T1000 (cell line): ENCODE measurements at regions not wholly inside any gene's neighbourhood (a gene's known extent, or its start where the extent isn't known, plus 50 kb on each side); places are given as distances from the start of the nearest gene placed in this dataset.
"Not testable (repeated sequence)": the region's sequence is repeated elsewhere in the genome, so short reads cannot be mapped to it uniquely, and the experiment has no call there.

ENCODE experiments used
- DNase-seq: peaks from one replicate; lab custom pipeline; 2025; ENCODE audit warnings: mixed read lengths; lab: John Stamatoyannopoulos, UW

GRCh38 chr9:21597284-21597683 lies 115.2 kb upstream of the IFNE start:
- no peak for DNase-seq

- no peak for DNase-seq
Observed at GRCh38 chr9:21598749-21599148, 116.6 kb upstream of the IFNE start.

- DNase-seq = no peak
Observed at GRCh38 chr9:21605489-21605931, 123.4 kb upstream of the IFNE start.

GRCh38 chr9:21607576-21607975 lies 125.5 kb upstream of the IFNE start:
- DNase-seq = no peak

- DNase-seq = no peak
Observed at GRCh38 chr9:21608200-21608599, 126.1 kb upstream of the IFNE start.

- no peak for DNase-seq
Observed at GRCh38 chr9:21609506-21609905, 127.4 kb upstream of the IFNE start.

GRCh38 chr9:21611891-21612290 lies 129.8 kb upstream of the IFNE start:
- DNase-seq = no peak

- no peak for DNase-seq
Observed at GRCh38 chr9:21615018-21615417, 132.9 kb upstream of the IFNE start.

GRCh38 chr9:21615446-21615845 lies 133.3 kb upstream of the IFNE start:
- DNase-seq = no peak

- DNase-seq = peak; percentile 4
Observed at GRCh38 chr9:21616082-21616778, 134.1 kb upstream of the IFNE start.

- no peak for DNase-seq
Observed at GRCh38 chr9:21624675-21625644, 142.8 kb upstream of the IFNE start.

GRCh38 chr9:21626493-21626892 lies 144.4 kb upstream of the IFNE start:
- no peak for DNase-seq

- not testable (repeated sequence) for DNase-seq
Observed at GRCh38 chr9:21628954-21629353, 146.8 kb upstream of the IFNE start.

GRCh38 chr9:21634951-21635350 lies 152.8 kb upstream of the IFNE start:
- DNase-seq = no peak

GRCh38 chr9:21638104-21638503 lies 156.0 kb upstream of the IFNE start:
- DNase-seq = no peak

GRCh38 chr9:21653091-21653490 lies 149.3 kb upstream of the MTAP start:
- DNase-seq = no peak

- DNase-seq = no peak
Observed at GRCh38 chr9:21653589-21653988, 148.8 kb upstream of the MTAP start.

- DNase-seq = no peak
Observed at GRCh38 chr9:21656776-21657674, 145.4 kb upstream of the MTAP start.

GRCh38 chr9:21657966-21658667 lies 144.3 kb upstream of the MTAP start:
- DNase-seq = no peak

GRCh38 chr9:21660976-21661375 lies 141.5 kb upstream of the MTAP start:
- DNase-seq = no peak

- DNase-seq = no peak
Observed at GRCh38 chr9:21661626-21662025, 140.8 kb upstream of the MTAP start.
